ENCODE measurements at regions not wholly inside any gene's neighbourhood (a gene's known extent, or its start where the extent isn't known, plus 50 kb on each side); places are given as distances from the start of the nearest gene placed in this dataset.

DNA sequence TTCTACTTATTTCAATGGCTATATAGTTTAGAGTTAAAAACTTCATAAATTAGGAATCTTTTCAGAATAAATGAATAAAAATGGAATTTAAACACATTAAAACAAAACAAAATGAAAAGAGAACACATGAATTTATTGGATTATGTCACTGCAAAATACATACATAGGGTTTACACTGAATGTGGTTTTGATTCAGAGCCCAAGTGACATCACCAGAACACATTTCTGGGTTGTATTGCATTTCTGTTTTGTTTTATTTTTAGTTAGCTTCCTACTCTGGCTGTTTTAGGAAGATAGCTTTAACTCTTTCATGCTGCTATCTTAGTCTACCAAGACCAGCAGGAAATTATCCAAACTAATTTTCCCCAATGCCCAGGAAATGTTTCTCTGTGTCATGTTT is 1935.0 kb downstream of the EFNA5 start:
- no peaks in the 10 kb centered on the region for H3K79me2 ChIP-seq (ENCODE audit: control insufficient read depth, insufficient read depth, low read length)
- no peaks in the 10 kb centered on the region for H3K4me1 ChIP-seq (ENCODE audit: control insufficient read depth, extremely low read depth, insufficient read depth, low read length)
- intact Hi-C loops (cut with micrococcal nuclease) (no loop called here), dilution Hi-C loops (cut with MboI; ENCODE audit: extremely low pct_ligation_motif_present, low sequenced_read_pairs) (no loop called here)
- no TSS peak for BruUV-seq (replicated peaks)
- H3K4me2 ChIP-seq (ENCODE audit: insufficient read depth, low read length) = no peak overlapping the region
- no peaks in the 10 kb centered on the region for H3K27me3 ChIP-seq (ENCODE audit: control insufficient read depth in 2 of 2, insufficient read depth in 2 of 2, low read length in 2 of 2)
- TF ChIP-seq, protein P1, sequence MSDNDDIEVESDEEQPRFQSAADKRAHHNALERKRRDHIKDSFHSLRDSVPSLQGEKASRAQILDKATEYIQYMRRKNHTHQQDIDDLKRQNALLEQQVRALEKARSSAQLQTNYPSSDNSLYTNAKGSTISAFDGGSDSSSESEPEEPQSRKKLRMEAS (IDR thresholded peaks at IDR 0.05; ENCODE audit: insufficient read depth, insufficient read length) = no peak
- TF ChIP-seq POLR2A (IDR thresholded peaks at IDR 0.05; ENCODE audit: low read depth, low read length) = no peak
- no peak for TF ChIP-seq POLR2AphosphoS5 (IDR thresholded peaks at IDR 0.05; ENCODE audit: insufficient read depth, low read depth, low read length)
- TF ChIP-seq EZH2 (IDR thresholded peaks at IDR 0.05; ENCODE audit: borderline replicate concordance, low read depth, low read length, severe bottlenecking) = no peak
- TF ChIP-seq, protein P2, sequence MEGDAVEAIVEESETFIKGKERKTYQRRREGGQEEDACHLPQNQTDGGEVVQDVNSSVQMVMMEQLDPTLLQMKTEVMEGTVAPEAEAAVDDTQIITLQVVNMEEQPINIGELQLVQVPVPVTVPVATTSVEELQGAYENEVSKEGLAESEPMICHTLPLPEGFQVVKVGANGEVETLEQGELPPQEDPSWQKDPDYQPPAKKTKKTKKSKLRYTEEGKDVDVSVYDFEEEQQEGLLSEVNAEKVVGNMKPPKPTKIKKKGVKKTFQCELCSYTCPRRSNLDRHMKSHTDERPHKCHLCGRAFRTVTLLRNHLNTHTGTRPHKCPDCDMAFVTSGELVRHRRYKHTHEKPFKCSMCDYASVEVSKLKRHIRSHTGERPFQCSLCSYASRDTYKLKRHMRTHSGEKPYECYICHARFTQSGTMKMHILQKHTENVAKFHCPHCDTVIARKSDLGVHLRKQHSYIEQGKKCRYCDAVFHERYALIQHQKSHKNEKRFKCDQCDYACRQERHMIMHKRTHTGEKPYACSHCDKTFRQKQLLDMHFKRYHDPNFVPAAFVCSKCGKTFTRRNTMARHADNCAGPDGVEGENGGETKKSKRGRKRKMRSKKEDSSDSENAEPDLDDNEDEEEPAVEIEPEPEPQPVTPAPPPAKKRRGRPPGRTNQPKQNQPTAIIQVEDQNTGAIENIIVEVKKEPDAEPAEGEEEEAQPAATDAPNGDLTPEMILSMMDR (IDR thresholded peaks at IDR 0.05; ENCODE audit: extremely low read depth in 1 of 2, insufficient read depth in 1 of 2, low read depth in 1 of 2, low read length in 2 of 2) = no peak
- no peak for TF ChIP-seq GATA2 (IDR thresholded peaks at IDR 0.05; ENCODE audit: insufficient read depth, insufficient read length, low read depth, low read length)
- TF ChIP-seq FOS (IDR thresholded peaks at IDR 0.05; ENCODE audit: borderline replicate concordance, insufficient read depth, low read length) = no peak
- TF ChIP-seq MYC (IDR thresholded peaks at IDR 0.05; ENCODE audit: low read depth, low read length) = no peak
- TF ChIP-seq JUN (IDR thresholded peaks at IDR 0.05; ENCODE audit: borderline replicate concordance, insufficient read depth, insufficient read length, low read depth) = no peak
- H3K9me3 ChIP-seq (replicated peaks; ENCODE audit: control insufficient read depth, insufficient read depth, low read length) = no peaks in the 10 kb centered on the region
- FAIRE-seq (no peak), DNase-seq (ENCODE audit: low read depth, low spot score) (no peak)
- ChIA-PET POLR2A (no interaction called here), CTCF (no interaction called here)
- no peaks in the 10 kb centered on the region for H3K36me3 ChIP-seq (ENCODE audit: control insufficient read depth in 2 of 2, extremely low read depth in 1 of 2, insufficient read depth in 2 of 2, low read length in 2 of 2)
- no peak overlapping the region for H3K9ac ChIP-seq (replicated peaks; ENCODE audit: extremely low read depth, insufficient read depth, low read length)
- H3K27ac ChIP-seq (ENCODE audit: insufficient read depth, low read depth, low read length) = no peak overlapping the region
- no peak overlapping the region for H3K4me3 ChIP-seq (replicated peaks in 1 of 3; ENCODE audit: insufficient read depth in 1 of 3, low read depth in 1 of 3, low read length in 3 of 3)
- H4K20me1 ChIP-seq (replicated peaks; ENCODE audit: control insufficient read depth, extremely low read depth, insufficient read depth, low read length) = no peaks in the 10 kb centered on the region
- H3K9me1 ChIP-seq (replicated peaks; ENCODE audit: control insufficient read depth, extremely low read depth, insufficient read depth, low read length) = no peaks in the 10 kb centered on the region
- no peak overlapping the region for H2AFZ ChIP-seq (ENCODE audit: low read depth, low read length)

All from endothelial cell of umbilical vein (primary cell).